HuH-7 (cell line): ENCODE measurements at regions not wholly inside any gene's neighbourhood (a gene's known extent, or its start where the extent isn't known, plus 50 kb on each side); places are given as distances from the start of the nearest gene placed in this dataset.

ENCODE experiments used
- DNase-seq: peaks from one replicate; pipeline ENCODE4 v3.0.0; 2011; ENCODE audit warnings: low spot score

DNA sequence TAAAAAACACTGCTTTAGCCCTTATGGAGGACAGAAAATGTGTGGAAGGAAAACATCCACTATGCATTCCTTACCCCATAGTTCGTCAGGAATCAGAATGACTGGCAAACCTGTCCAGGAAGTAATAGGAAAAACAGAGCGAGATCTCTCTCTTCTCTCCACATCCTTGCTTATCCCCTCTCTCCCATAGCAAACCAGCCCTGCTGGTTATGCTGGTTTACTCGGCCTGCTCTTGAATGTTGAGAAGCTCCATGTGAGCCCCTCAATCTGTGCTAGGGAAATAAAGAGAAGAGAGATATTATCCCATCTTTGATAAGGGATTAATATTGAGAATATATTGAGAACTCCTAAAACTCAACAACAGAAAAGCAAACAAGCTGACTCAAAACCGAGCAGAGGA, 402.8 kb upstream of the RBFOX1 start:
- no peak for DNase-seq

- DNase-seq: no peak
Measured at GRCh38 chr16:6926762-6927161, 405.9 kb upstream of the RBFOX1 start.

DNA sequence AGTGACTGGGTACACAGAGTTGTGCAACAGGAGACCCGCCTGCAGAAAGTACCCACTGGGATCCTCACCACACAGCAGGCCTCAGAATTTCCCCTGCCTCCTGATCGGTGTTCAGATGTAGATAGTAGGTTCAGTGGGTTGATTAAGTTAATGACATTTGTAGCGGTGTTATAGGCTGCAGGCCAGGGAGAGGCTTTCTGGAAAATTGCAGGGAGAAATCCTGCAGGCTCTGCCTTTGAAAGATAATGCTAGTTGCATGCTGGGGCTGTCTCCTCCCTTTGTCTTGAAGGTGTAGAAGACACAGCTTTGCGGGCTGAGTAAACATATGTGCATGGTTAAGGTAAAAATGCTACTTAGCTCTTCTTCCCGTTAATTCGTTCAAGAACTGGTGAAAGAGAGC, 406.3 kb upstream of the RBFOX1 start:
- no peak for DNase-seq

DNA sequence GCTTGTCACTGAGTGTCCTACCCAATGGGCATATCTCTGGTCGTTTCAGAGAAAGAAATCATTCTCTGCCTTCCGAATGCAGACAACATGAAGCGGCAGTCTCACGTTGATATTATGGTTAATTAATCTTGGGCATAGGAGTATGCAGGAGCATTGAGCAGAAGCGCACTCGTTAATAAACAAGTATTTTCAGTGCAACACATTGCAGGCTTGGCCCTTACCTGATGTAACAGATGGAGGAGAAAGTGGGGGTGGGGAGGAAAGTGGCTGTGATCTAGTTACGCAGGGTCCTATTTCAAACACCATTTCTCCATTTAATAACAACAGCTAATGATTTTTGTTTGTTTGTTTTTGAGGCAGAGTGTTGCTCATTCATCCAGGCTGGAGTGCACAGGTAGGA, 414.0 kb upstream of the RBFOX1 start:
- no peak for DNase-seq

GRCh38 chr16:6916946-6917345, 415.7 kb upstream of the RBFOX1 start:
- DNase-seq: no peak

- no peak for DNase-seq
Measured at GRCh38 chr16:6913566-6913965, 419.1 kb upstream of the RBFOX1 start.

GRCh38 chr16:6910301-6910700, 422.3 kb upstream of the RBFOX1 start:
- DNase-seq: no peak

- DNase-seq: no peak
Measured at GRCh38 chr16:6905601-6906000, 427.0 kb upstream of the RBFOX1 start.

DNA sequence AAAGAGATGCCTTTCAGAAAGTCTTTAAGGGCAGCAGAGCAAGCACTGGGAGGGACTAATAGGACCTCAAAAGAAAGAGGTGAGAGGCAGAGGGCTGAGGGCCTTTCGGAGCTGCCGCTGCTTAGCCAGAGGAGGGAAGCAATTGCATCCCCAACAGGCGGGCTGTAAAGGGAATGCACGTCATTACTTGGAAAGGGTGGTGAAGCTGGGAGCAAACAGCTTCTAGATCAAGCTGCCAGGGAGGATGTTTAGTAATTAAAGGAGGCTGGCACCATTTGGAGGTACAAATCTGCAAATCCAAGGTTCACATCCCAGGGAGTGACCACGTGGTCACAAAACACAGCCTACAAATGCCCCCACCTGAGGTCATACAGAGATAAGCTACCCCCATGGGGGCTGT, 429.0 kb upstream of the RBFOX1 start:
- no peak for DNase-seq

DNA sequence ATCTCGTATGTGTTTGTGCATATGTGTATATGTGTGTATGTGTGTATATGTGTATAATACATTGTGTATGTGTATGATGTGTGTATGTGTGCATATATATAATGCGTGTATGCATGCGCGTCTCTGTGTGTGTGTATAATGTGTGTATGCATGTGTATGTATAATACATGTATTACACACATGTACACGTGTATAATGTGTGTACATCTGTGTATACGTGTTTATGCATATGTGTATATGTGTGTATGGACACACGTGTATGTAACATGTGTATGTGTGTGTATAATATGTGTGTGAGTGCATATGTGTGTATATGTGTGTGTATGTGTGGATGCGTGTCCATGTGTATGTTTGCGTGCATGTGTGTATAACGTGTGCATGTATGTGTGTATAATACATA, 433.7 kb upstream of the RBFOX1 start:
- no peak for DNase-seq

- DNase-seq: no peak
Measured at GRCh38 chr16:6897876-6898485, 434.7 kb upstream of the RBFOX1 start.

DNA sequence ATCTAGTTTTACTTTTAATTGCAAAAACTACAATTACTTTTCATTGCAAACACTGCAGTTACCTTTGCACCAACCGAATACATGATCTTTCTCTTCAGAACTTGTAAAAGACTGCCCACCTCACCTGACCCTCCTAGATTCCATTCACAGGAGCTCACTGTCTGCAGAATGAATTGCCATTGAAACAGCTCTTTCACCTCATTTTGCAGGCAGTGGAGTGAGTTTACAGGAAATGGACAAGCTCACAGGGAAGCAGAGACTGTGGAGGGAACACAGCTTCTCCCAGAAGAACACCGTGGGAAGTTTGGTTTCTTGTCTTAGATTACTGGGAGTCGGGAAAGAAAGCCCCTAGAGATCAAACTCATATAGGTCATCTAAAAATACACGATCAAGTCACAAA, 439.7 kb upstream of the RBFOX1 start:
- no peak for DNase-seq

GRCh38 chr16:6891496-6891895, 441.1 kb upstream of the RBFOX1 start:
- DNase-seq: no peak

GRCh38 chr16:6888531-6888930, 444.1 kb upstream of the RBFOX1 start:
- no peak for DNase-seq

- DNase-seq: no peak
Measured at GRCh38 chr16:6884002-6884401, 448.6 kb upstream of the RBFOX1 start.

DNA sequence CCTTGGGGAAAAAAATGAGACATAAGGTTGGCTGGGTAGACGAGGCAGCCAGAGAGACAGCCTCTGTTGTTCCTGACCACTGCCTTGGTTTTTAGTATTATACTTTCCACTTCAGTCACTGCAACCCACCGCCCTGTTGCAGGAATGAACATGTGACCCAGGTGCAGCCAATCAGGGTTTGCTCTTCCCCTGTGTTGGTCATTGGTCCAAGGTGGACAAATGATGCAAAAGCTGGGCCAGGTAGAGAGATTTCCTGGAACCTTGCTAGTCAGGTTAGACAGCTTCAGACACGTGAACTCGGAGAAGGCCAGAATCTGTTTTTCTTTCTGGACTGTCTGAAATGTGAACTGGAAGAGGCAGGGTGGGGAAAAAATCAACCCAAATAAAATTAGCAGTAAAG, 452.4 kb upstream of the RBFOX1 start:
- no peak for DNase-seq

- DNase-seq: no peak
Measured at GRCh38 chr16:6864671-6865070, 468.0 kb upstream of the RBFOX1 start.

- no peak for DNase-seq
Measured at GRCh38 chr16:6864244-6864643, 468.4 kb upstream of the RBFOX1 start.

- DNase-seq: no peak
Measured at GRCh38 chr16:6863135-6863534, 469.5 kb upstream of the RBFOX1 start.

GRCh38 chr16:6861815-6862477, 470.7 kb upstream of the RBFOX1 start:
- no peak for DNase-seq

DNA sequence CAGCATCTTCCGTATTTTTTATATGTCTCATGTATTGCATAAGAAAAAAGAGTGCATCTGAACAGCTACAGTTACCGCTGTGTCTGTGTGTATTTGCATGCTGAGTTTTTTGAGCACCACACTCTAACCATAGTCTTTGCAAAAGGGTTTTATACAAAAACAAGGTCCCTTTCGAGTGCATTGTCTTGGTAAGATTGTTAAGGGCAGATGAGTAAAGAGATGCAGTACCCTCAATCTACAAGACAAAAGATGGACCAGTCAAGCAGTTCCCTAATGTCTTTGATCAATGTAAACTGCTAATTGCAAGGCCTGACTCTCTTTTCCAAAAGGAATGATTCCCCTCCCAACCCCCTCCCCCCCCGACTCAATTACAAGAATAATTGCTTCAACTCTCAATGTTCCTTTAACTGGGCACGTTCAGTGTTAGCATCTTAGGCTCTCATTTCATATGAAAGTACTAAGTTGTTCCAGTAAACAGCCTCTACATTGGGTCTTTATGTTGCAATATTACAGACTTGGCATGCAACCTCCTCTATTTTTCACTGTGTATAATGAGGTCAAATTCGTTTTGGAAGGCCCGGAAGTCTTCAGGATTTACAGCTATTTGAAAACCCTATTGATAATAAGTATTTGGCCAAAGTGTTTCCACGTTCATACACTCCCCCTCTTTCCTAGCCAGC, 471.4 kb upstream of the RBFOX1 start:
- DNase-seq: no peak

- DNase-seq: no peak
Measured at GRCh38 chr16:6857575-6857974, 475.1 kb upstream of the RBFOX1 start.

GRCh38 chr16:6856578-6856977, 476.1 kb upstream of the RBFOX1 start:
- DNase-seq: no peak

GRCh38 chr16:6853565-6853964, 479.1 kb upstream of the RBFOX1 start:
- no peak for DNase-seq
